ENCODE measurements at regions not wholly inside any gene's neighbourhood (a gene's known extent, or its start where the extent isn't known, plus 50 kb on each side); places are given as distances from the start of the nearest gene placed in this dataset.
"Not testable (repeated sequence)": the region's sequence is repeated elsewhere in the genome, so short reads cannot be mapped to it uniquely, and the experiment has no call there.

DNA sequence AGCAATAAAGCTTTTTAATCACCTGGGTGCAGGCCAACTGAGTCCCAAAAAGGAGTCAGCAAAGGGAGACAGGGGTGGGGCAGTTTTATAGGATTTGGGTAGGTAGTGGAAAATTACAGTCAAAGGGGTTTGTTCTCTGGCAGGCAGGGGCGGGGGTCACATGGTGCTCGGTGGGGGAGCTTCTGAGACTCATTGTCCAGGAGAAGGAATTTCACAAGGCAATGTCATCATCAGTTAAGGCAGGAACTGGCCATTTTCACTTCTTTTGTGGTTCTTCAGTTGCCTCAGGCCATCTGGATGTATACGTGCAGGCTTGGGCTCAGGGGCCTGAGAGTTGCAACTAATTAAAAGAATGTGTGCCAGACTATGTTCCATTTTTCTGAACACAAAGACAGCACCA lies 147.5 kb upstream of the SCN7A start:
- H4K20me1 ChIP-seq (ENCODE audit: control insufficient read depth, insufficient read depth); H3K36me3 ChIP-seq (ENCODE audit: control insufficient read depth in 2 of 2, insufficient read depth in 2 of 2, low read length in 1 of 2); H3K4me2 ChIP-seq (ENCODE audit: control insufficient read depth, insufficient read depth); in situ Hi-C loops (cut with MboI); DNase-seq (ENCODE audit: low read depth, low spot score); RAD21 ChIA-PET (ENCODE audit: unreplicated experiment); H3K4me1 ChIP-seq (ENCODE audit: control insufficient read depth, insufficient read depth, low read length); H3K27me3 ChIP-seq (replicated peaks in 1 of 2; ENCODE audit: control insufficient read depth in 2 of 2, insufficient read depth in 2 of 2, low read length in 1 of 2); H3K9me3 ChIP-seq (replicated peaks; ENCODE audit: control insufficient read depth, insufficient read depth, low read length); H3K9ac ChIP-seq (ENCODE audit: control insufficient read depth, insufficient read depth, low read length); H3K79me2 ChIP-seq (ENCODE audit: control insufficient read depth, insufficient read depth, low read length); FAIRE-seq; H2AFZ ChIP-seq (ENCODE audit: control insufficient read depth, low read depth, low read length); CTCF ChIA-PET; intact Hi-C loops (cut with micrococcal nuclease; ENCODE audit: unreplicated experiment); BruUV-seq (replicated peaks); POLR2A ChIA-PET; H3K27ac ChIP-seq (ENCODE audit: control insufficient read depth, insufficient read depth); H3K4me3 ChIP-seq; ATAC-seq: not testable (repeated sequence)
- SMC1A ChIA-PET (ENCODE audit: uncharacterized antibody, unreplicated experiment) = interaction anchor here (1.1 kb wide), 1 partner anchor 20 kb away, joined by 3 read pairs; no protein-coding TSS in a partner anchor
- 23% methylated on average over 3 of the region's 3 CpGs for WGBS (ENCODE audit: insufficient coverage, insufficient replicate concordance, low lambda C conversion rate, missing lambda C conversion rate)

- H3K4me2 ChIP-seq (ENCODE audit: control insufficient read depth, insufficient read depth) = no peak overlapping the region
- no peak overlapping the region for H3K4me3 ChIP-seq
- H3K9ac ChIP-seq (ENCODE audit: control insufficient read depth, insufficient read depth, low read length) = no peak overlapping the region
- H3K4me1 ChIP-seq (ENCODE audit: control insufficient read depth, insufficient read depth, low read length) = no peaks in the 10 kb centered on the region
- FAIRE-seq (no peak), DNase-seq (ENCODE audit: low read depth, low spot score) (no peak), ATAC-seq (no peak)
- 0% methylated on average over 1 of the region's 1 CpG for WGBS (ENCODE audit: insufficient coverage, insufficient replicate concordance, low lambda C conversion rate, missing lambda C conversion rate)
- no peak overlapping the region for H2AFZ ChIP-seq (ENCODE audit: control insufficient read depth, low read depth, low read length)
- SMC1A ChIA-PET (ENCODE audit: uncharacterized antibody, unreplicated experiment) = no interaction called here
- TF ChIP-seq STAT3 (IDR thresholded peaks at IDR 0.05; ENCODE audit: low read depth, low read length) = no peak
- no peak for TF ChIP-seq RAD51 (IDR thresholded peaks at IDR 0.05)
- no peak for TF ChIP-seq RELB (IDR thresholded peaks at IDR 0.05; ENCODE audit: low read depth)
- intact Hi-C loops (cut with micrococcal nuclease; ENCODE audit: unreplicated experiment) = no loop called here
- no peaks in the 10 kb centered on the region for H3K27me3 ChIP-seq (replicated peaks in 1 of 2; ENCODE audit: control insufficient read depth in 2 of 2, insufficient read depth in 2 of 2, low read length in 1 of 2)
- no peaks in the 10 kb centered on the region for H3K36me3 ChIP-seq (ENCODE audit: control insufficient read depth in 2 of 2, insufficient read depth in 2 of 2, low read length in 1 of 2)
- no peak overlapping the region for H3K27ac ChIP-seq (ENCODE audit: control insufficient read depth, insufficient read depth)
- no peaks in the 10 kb centered on the region for H4K20me1 ChIP-seq (ENCODE audit: control insufficient read depth, insufficient read depth)
- POLR2A ChIA-PET = interaction anchor here (0.6 kb wide), 1 partner anchor 1028 kb away, joined by 3 read pairs; no protein-coding TSS in a partner anchor
- no TSS peak for BruUV-seq (replicated peaks)
- H3K79me2 ChIP-seq (ENCODE audit: control insufficient read depth, insufficient read depth, low read length) = no peaks in the 10 kb centered on the region
- in situ Hi-C loops (cut with MboI) = no loop called here
- CTCF ChIA-PET = no interaction called here
- RAD21 ChIA-PET (ENCODE audit: unreplicated experiment) = no interaction called here
- no peaks in the 10 kb centered on the region for H3K9me3 ChIP-seq (replicated peaks; ENCODE audit: control insufficient read depth, insufficient read depth, low read length)
These were observed 143.0 kb upstream of the SCN7A start for GRCh38 chr2:166637051-166637450.
